RWPE1 (cell line): ENCODE measurements at regions not wholly inside any gene's neighbourhood (a gene's known extent, or its start where the extent isn't known, plus 50 kb on each side); places are given as distances from the start of the nearest gene placed in this dataset.

Source experiments
- CTCF ChIA-PET: fragments of 350-600 bp; sonication (Branson Sonifier 250); formaldehyde crosslinking; extraction: SDS; loops from one replicate; lab custom pipeline; 2021; lab: Yijun Ruan, JAX
- POLR2A ChIA-PET: fragments of 400-600 bp; formaldehyde crosslinking; extraction: SDS; loops from one replicate; lab custom pipeline; 2020; ENCODE audit warnings: antibody characterized with exemption; ENCODE audit not compliant: low non-redundant PET; lab: Yijun Ruan, JAX
- DNase-seq: peaks from one replicate; pipeline ENCODE4 v3.0.0; 2012; ENCODE audit warnings: low spot score
- H3K27ac ChIP-seq: fragments of 450-650 bp; 2 replicates; pipeline ENCODE4 v1.5.1; 2017
- TF ChIP-seq, protein P1 (sequence below): fragments of 450-650 bp; conservative IDR thresholded peaks from 2 replicates; pipeline ENCODE4 v1.5.1; 2017; ENCODE audit warnings: low read depth, mild to moderate bottlenecking

DNA sequence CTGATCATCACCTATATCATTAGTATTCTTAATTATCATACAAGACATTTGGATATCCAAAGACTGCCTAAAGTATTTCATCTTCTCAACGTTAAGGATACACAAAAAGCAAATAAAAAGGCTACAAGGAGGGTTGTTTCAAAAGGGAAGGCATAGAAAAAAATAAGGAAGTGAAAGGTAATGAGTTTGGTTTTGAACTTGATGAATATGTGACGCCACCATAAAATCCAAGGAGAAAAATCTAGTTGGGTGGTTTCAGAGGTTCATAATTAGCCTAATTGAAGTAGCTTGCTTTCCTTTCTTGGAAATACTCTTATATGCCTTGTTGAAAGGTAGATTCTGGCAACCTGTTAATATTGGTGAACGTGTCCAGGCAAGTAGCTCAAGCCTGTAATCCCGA is 96.1 kb upstream of the SGCD start:
- H3K27ac ChIP-seq, result no peak overlapping the region
- TF ChIP-seq, protein P1, sequence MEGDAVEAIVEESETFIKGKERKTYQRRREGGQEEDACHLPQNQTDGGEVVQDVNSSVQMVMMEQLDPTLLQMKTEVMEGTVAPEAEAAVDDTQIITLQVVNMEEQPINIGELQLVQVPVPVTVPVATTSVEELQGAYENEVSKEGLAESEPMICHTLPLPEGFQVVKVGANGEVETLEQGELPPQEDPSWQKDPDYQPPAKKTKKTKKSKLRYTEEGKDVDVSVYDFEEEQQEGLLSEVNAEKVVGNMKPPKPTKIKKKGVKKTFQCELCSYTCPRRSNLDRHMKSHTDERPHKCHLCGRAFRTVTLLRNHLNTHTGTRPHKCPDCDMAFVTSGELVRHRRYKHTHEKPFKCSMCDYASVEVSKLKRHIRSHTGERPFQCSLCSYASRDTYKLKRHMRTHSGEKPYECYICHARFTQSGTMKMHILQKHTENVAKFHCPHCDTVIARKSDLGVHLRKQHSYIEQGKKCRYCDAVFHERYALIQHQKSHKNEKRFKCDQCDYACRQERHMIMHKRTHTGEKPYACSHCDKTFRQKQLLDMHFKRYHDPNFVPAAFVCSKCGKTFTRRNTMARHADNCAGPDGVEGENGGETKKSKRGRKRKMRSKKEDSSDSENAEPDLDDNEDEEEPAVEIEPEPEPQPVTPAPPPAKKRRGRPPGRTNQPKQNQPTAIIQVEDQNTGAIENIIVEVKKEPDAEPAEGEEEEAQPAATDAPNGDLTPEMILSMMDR, result no peak
- DNase-seq, result no peak
- ChIA-PET CTCF (no interaction called here), POLR2A (no interaction called here)

DNA sequence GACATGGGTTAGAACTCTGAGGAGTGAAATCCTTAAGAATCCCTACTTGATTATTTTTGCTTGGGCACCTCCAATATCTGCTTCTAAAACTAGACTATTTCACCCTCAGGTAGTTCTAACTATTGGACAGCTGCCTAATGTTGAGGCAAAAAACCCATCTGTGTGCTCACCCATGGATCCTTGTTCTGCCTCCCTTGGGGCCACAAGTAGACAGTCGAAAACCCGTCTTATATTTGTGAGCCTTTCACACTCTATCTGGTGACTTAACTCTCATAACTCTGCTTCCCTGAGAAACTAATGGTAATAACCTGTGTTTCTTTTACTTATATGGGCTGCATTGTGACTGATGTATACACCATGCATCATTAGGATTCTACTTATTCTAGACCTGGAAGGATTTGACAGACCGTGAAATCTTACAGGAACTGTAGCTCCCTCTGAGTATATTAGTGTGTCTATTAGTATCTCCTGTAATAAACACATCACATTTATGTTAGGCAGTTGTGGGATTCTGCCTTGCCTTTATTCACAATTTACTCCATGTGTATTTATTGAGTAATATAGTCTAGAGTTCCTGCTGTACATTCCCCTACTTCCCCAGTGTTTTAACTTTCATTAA is 94.6 kb upstream of the SGCD start:
- no peak overlapping the region for H3K27ac ChIP-seq
- ChIA-PET CTCF (interaction anchor here (0.6 kb wide), 1 partner anchor 30 kb away, joined by 3 read pairs; no protein-coding TSS in a partner anchor), POLR2A (no interaction called here)
- TF ChIP-seq, protein P1, result no peak
- DNase-seq, result no peak

DNA sequence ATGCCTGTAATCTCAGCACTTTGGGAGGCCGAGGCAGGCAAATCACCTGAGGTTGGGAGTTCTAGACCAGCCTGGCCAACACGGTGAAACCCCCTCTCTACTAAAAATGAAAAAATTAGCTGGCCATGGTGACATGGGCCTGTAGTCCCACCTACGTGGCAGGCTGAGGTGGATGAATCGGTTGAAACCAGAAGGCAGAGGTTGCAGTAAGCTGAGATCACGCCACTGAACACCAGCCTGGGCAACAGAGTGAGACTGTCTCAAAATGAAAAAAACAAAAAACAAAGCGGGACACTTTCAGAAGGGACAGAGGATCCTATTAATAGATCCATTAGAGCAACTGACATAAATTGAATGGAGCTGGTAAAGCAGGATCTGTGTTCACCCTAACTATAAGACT is 89.6 kb upstream of the SGCD start:
- POLR2A ChIA-PET, result no interaction called here

DNA sequence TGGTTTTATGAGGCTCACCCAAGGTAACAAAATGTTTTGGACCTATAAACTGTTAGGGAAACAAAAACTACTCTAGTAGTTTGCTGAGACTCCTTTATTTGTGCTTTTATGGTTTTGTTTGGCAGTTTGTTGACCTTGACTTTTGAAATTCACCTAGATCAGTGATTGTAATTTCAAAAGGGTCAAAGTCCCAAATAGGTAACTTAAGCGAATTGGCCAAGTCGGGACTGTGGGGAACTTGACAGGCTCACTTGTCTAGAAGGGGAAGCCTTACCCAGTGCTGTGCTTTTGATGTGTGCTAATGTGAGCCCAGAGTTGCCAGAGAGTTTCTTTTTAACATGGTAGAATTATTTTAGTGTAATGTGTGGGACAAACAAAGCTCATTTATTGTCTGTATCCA is 87.2 kb upstream of the SGCD start:
- DNase-seq, result no peak
- H3K27ac ChIP-seq, result no peak overlapping the region
- ChIA-PET POLR2A (no interaction called here), CTCF (no interaction called here)
- TF ChIP-seq, protein P1, result no peak

More for the DNA sequence above, 89.6 kb upstream of the SGCD start:
- H3K27ac ChIP-seq, result no peak overlapping the region
- TF ChIP-seq, protein P1, result no peak
- CTCF ChIA-PET, result no interaction called here
- DNase-seq, result no peak

DNA sequence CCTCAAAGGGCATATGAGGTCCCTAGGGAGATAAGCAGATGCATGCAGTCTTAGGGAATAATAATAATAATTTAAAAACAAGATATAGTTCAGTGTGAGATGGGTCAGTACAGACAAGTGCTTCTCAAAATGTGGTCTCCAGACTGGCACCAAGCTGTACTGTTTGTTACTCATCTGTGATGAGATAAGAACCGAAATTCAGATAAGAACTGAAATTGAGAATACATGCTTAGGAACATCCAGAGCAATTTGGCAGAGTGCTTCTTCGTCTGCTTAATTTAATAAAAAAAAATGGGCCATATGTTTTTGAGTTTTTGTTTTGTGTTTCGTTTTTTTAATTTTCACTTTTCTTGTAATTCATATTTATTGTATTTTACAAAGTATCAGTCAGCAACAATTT is 86.5 kb upstream of the SGCD start:
- ChIA-PET CTCF (no interaction called here), POLR2A (no interaction called here)
- no peak for DNase-seq
- H3K27ac ChIP-seq, result no peak overlapping the region
- TF ChIP-seq, protein P1, result no peak

DNA sequence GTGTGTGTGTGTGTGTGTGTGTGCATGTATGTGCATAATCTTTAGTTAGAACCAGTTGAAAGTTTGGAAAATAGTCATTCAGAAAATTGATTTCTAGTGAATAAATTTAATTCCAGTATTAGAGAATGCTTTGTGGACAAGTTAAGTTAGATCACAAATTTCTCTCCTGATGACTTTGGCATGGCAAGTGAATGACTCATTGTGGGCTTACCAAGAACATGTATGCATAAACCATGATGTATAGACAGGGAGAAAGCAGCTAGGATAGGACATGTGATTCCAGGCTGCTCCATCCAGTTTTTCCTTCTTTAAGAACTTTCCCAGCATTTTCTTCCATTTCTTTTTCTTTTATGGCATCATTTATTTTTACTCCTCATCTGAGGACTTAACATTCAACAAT is 85.7 kb upstream of the SGCD start:
- H3K27ac ChIP-seq, result no peak overlapping the region
- no peak for DNase-seq
- POLR2A ChIA-PET, result no interaction called here
- CTCF ChIA-PET, result no interaction called here
- TF ChIP-seq, protein P1, result no peak
